Smooth muscle cell (in vitro differentiated cells): ENCODE measurements at regions not wholly inside any gene's neighbourhood (a gene's known extent, or its start where the extent isn't known, plus 50 kb on each side); places are given as distances from the start of the nearest gene placed in this dataset.

Experiments used
- DNase-seq: peaks from one replicate; lab custom pipeline; 2025; ENCODE audit not compliant: unreplicated experiment; lab: John Stamatoyannopoulos, UW
- H2AFZ ChIP-seq: fragments of 200-600 bp; sonication (generic); 2 replicates; pipeline ENCODE4 v1.6.0; 2016; ENCODE audit warnings: antibody characterized with exemption, low read depth, mild to moderate bottlenecking
- H3F3A ChIP-seq: fragments of 200-600 bp; sonication (generic); 2 replicates; pipeline ENCODE4 v1.6.0; 2017; ENCODE audit warnings: antibody characterized with exemption, low read depth
- H3K27ac ChIP-seq: fragments of 200-600 bp; sonication (generic); 2 replicates; pipeline ENCODE4 v1.5.1; 2016; ENCODE audit warnings: low read depth, mild to moderate bottlenecking
- H3K27me3 ChIP-seq: fragments of 200-600 bp; sonication (generic); 2 replicates; pipeline ENCODE4 v1.6.1; 2016; ENCODE audit warnings: low read depth, mild to moderate bottlenecking
- H3K36me3 ChIP-seq: fragments of 200-600 bp; sonication (generic); 2 replicates; pipeline ENCODE4 v1.5.1; 2016; ENCODE audit warnings: low read depth
- H3K4me1 ChIP-seq: fragments of 200-600 bp; sonication (generic); 2 replicates; pipeline ENCODE4 v1.5.1; 2016; ENCODE audit warnings: low read depth
- H3K4me2 ChIP-seq: fragments of 200-600 bp; sonication (generic); 2 replicates; pipeline ENCODE4 v1.6.0; 2016; ENCODE audit warnings: mild to moderate bottlenecking
- H3K4me3 ChIP-seq: fragments of 200-600 bp; sonication (generic); 2 replicates; pipeline ENCODE4 v1.5.1; 2016; ENCODE audit warnings: mild to moderate bottlenecking
- H3K79me2 ChIP-seq: fragments of 200-600 bp; sonication (generic); 2 replicates; pipeline ENCODE4 v1.6.0; 2016; ENCODE audit warnings: low read depth, mild to moderate bottlenecking
- H3K9ac ChIP-seq: fragments of 200-600 bp; sonication (generic); 2 replicates; pipeline ENCODE4 v1.6.0; 2016; ENCODE audit warnings: low read depth
- H3K9me3 ChIP-seq: fragments of 200-600 bp; sonication (generic); replicated peaks from 2 replicates; pipeline ENCODE4 v1.5.1; 2016; ENCODE audit warnings: low read depth
- H4K20me1 ChIP-seq: fragments of 200-600 bp; sonication (generic); 2 replicates; pipeline ENCODE4 v1.6.0; 2016; ENCODE audit warnings: low read depth
- WGBS: methylation state at CpG from one replicate; pipeline ENCODE4 v1.1.7; 2016; ENCODE audit warnings: low lambda C conversion rate; 5-methylcytosine and 5-hydroxymethylcytosine counted together
- TF ChIP-seq, protein P1 (sequence below): fragments of 200-600 bp; sonication (generic); IDR thresholded peaks from 2 replicates; pipeline ENCODE4 v1.5.1; 2017; ENCODE audit warnings: borderline replicate concordance, mild to moderate bottlenecking, antibody characterized with exemption; ENCODE audit not compliant: insufficient read depth, poor library complexity, severe bottlenecking

DNA sequence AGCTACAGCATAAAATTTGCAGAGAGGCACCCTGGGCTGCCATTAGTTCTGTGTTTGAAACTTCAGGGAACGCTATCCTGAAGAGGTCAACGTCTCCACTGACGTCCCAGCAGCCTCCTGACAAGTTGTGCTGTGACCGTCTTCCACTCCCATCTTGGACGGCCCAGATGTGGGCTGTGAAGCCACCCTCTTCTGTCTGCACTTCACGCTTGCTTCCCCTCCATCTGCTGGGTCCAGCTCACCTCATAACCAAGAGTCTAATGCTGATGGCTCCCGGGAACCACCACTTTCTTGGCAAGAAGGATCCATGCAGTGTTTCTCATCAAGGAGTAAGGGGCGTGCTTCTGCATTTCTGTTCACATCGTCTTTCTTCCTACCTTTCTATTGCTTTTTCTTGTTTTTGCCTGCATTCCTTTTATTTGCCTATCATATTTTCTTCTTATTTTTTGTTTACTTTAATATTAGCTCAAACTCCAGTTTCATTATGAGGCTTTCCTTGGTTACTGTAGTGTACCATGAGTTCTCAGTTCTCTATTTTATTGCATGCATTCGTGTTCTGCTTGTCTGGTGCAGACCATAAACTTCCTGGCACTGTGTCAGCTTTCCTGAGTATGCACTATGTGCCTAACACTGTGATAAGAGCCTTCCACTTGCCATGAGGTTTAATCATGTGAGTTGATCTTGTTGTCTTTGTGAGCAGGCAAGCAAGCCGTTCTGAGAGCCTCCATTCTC lies 631.8 kb upstream of the RAB6C start:
- 85% methylated on average over 11 of the region's 11 CpGs for WGBS
- Histone ChIP-seq H3K79me2 (no peaks in the 10 kb centered on the region), H3K4me1 (no peaks in the 10 kb centered on the region), H3F3A (no peaks in the 10 kb centered on the region), H3K9me3 (no peaks in the 10 kb centered on the region), H3K4me2 (no peak overlapping the region), H3K4me3 (no peak overlapping the region), H3K9ac (no peak overlapping the region), H3K36me3 (no peaks in the 10 kb centered on the region), H3K27ac (no peak overlapping the region), H3K27me3 (peaks cover 22% of the 10 kb centered on the region), H4K20me1 (no peaks in the 10 kb centered on the region), H2AFZ (no peak overlapping the region)
- TF ChIP-seq, protein P1, sequence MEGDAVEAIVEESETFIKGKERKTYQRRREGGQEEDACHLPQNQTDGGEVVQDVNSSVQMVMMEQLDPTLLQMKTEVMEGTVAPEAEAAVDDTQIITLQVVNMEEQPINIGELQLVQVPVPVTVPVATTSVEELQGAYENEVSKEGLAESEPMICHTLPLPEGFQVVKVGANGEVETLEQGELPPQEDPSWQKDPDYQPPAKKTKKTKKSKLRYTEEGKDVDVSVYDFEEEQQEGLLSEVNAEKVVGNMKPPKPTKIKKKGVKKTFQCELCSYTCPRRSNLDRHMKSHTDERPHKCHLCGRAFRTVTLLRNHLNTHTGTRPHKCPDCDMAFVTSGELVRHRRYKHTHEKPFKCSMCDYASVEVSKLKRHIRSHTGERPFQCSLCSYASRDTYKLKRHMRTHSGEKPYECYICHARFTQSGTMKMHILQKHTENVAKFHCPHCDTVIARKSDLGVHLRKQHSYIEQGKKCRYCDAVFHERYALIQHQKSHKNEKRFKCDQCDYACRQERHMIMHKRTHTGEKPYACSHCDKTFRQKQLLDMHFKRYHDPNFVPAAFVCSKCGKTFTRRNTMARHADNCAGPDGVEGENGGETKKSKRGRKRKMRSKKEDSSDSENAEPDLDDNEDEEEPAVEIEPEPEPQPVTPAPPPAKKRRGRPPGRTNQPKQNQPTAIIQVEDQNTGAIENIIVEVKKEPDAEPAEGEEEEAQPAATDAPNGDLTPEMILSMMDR: no peak
- DNase-seq: no peak

DNA sequence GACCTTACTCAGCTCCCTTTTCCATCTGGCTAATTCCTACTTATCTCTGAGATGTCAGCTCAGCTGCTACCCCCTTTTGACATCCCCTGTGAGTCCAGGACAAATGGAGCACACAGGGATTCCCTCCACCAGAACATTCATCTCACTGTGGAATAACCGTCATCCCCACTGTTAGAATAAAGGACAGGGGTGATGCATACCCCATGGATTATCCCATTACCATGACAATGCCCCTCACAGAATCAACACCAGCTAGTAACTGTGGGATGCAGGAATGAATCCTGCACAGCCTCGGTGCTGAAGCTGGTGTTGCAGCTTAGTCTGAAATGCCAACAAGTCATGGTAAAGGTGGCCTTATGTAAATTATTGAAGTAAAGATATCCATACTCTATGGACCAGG lies 624.8 kb upstream of the RAB6C start:
- Histone ChIP-seq H3K4me2 (no peak overlapping the region), H3K27ac (no peak overlapping the region), H3K27me3 (peaks cover 7% of the 10 kb centered on the region), H3K9ac (no peak overlapping the region), H3F3A (no peaks in the 10 kb centered on the region), H3K9me3 (no peaks in the 10 kb centered on the region), H3K36me3 (no peaks in the 10 kb centered on the region), H2AFZ (no peak overlapping the region), H4K20me1 (no peaks in the 10 kb centered on the region), H3K4me3 (no peak overlapping the region), H3K79me2 (no peaks in the 10 kb centered on the region), H3K4me1 (no peaks in the 10 kb centered on the region)
- TF ChIP-seq, protein P1: no peak
- DNase-seq: no peak
- 87% methylated on average over 2 of the region's 2 CpGs for WGBS

DNA sequence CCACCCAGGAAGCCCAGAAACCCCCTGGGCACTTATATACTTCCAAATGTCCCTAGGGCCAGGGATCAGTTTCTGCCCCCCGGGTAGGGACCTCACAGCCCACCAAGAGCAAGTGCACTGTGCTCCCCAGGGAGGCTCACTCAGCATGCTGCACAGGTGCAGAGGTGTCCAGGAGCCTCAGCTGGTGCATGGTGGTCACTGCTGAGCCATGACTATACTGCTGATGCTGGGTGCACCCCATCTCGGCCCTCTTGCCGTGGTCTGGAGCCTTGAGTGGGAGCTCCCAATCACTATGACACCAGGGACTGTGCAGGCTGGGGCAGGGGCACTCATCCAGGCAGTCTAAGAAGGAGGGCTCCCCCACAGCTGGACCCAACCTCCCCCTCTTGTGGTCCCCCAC lies 617.8 kb upstream of the RAB6C start:
- no peak overlapping the region for H3K4me2 ChIP-seq
- peaks cover 10% of the 10 kb centered on the region for H3K27me3 ChIP-seq
- no peaks in the 10 kb centered on the region for H3K36me3 ChIP-seq
- H3K4me1 ChIP-seq: no peaks in the 10 kb centered on the region
- no peak for DNase-seq
- no peak overlapping the region for H3K9ac ChIP-seq
- no peak overlapping the region for H2AFZ ChIP-seq
- WGBS: 92% methylated on average over 3 of the region's 3 CpGs
- no peaks in the 10 kb centered on the region for H4K20me1 ChIP-seq
- H3K27ac ChIP-seq: no peak overlapping the region
- H3F3A ChIP-seq: no peaks in the 10 kb centered on the region
- no peaks in the 10 kb centered on the region for H3K9me3 ChIP-seq
- no peaks in the 10 kb centered on the region for H3K79me2 ChIP-seq
- no peak overlapping the region for H3K4me3 ChIP-seq
- TF ChIP-seq, protein P1: no peak

DNA sequence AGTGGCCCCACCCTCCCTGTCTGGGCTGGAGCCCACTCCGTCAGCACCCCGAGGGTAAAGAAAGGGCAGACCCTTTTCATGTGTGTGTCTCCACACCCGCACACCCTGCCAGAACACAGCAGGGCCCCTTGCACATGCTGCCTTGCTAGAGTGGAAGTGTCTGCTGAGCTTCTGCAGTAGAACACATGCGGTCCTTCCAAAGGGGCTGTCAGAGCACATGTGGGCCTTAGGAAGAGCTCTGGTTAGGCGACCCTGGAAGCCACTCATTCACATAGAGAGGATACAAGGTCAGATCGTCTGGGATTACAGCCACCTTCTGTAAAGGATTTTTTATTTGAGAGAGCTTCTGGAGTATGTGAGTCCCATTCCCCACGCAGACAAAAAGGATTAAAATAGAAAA lies 613.2 kb upstream of the RAB6C start:
- H3K4me2 ChIP-seq: no peak overlapping the region
- no peaks in the 10 kb centered on the region for H3K36me3 ChIP-seq
- no peaks in the 10 kb centered on the region for H3K79me2 ChIP-seq
- no peak overlapping the region for H3K27ac ChIP-seq
- no peaks in the 10 kb centered on the region for H3K4me1 ChIP-seq
- no peak overlapping the region for H3K9ac ChIP-seq
- 90% methylated on average over 7 of the region's 7 CpGs for WGBS
- H4K20me1 ChIP-seq: no peaks in the 10 kb centered on the region
- H3K9me3 ChIP-seq: no peaks in the 10 kb centered on the region
- no peaks in the 10 kb centered on the region for H3F3A ChIP-seq
- peaks cover 10% of the 10 kb centered on the region for H3K27me3 ChIP-seq
- no peak overlapping the region for H3K4me3 ChIP-seq
- no peak overlapping the region for H2AFZ ChIP-seq
- TF ChIP-seq, protein P1: no peak
- DNase-seq: no peak
